Heart left ventricle (tissue), 16 donors: ENCODE measurements at regions not wholly inside any gene's neighbourhood (a gene's known extent, or its start where the extent isn't known, plus 50 kb on each side); places are given as distances from the start of the nearest gene placed in this dataset.

Experiments used
- ATAC-seq, 4 donors: fragments of 200-7000 bp; cut with Tn5 transposase; one replicate each; pipeline ENCODE4 v1.9.1; 2020 to 2022; ENCODE audit warnings: moderate library complexity in 4 of 4, mild to moderate bottlenecking in 3 of 4, moderate number of reproducible peaks in 1 of 4
- DNase-seq, 5 donors: peaks; one replicate each; pipeline ENCODE4 v3.0.0-alpha.2; 2020
- H3K27ac ChIP-seq, 12 donors: fragments of 200-600 bp; sonication (generic) in 4 of 12; one replicate each; pipeline versions ENCODE4 v1.5.0 to v1.8.0; 2016 to 2022; ENCODE audit warnings: mild to moderate bottlenecking in 2 of 12
- H3K27me3 ChIP-seq, 9 donors: fragments of 200-600 bp; sonication (generic) in 2 of 9; one replicate each; pipeline versions ENCODE4 v1.5.1 to v1.8.0; 2016 to 2022; ENCODE audit warnings: mild to moderate bottlenecking in 3 of 9
- H3K36me3 ChIP-seq, 9 donors: fragments of 200-600 bp; sonication (generic) in 2 of 9; one replicate each; pipeline versions ENCODE4 v1.5.0 to v1.8.0; 2018 to 2022; ENCODE audit warnings: mild to moderate bottlenecking in 2 of 9
- H3K4me1 ChIP-seq, 12 donors: fragments of 200-600 bp; sonication (generic) in 4 of 12; one replicate each; pipeline versions ENCODE4 v1.5.0 to v1.8.0; 2016 to 2022; ENCODE audit warnings: mild to moderate bottlenecking in 3 of 12
- H3K4me3 ChIP-seq, 12 donors: fragments of 200-600 bp; sonication (generic) in 4 of 12; one replicate each; pipeline versions ENCODE4 v1.5.0 to v1.8.0; 2017 to 2022; ENCODE audit warnings: mild to moderate bottlenecking in 9 of 12, moderate library complexity in 4 of 12
- H3K9me3 ChIP-seq, 12 donors: fragments of 200-600 bp; sonication (generic) in 4 of 12; one replicate each; pipeline versions ENCODE4 v1.5.0 to v1.8.0; 2016 to 2022; ENCODE audit warnings: mild to moderate bottlenecking in 1 of 12
- POLR2A ChIP-seq, 2 donors: fragments of 450-650 bp; IDR thresholded peaks; one replicate each; pipeline ENCODE4 v1.6.1; 2017; ENCODE audit warnings: antibody characterized with exemption in 2 of 2, mild to moderate bottlenecking in 2 of 2, moderate library complexity in 2 of 2
- WGBS, 4 donors: extraction: QIAGEN DNeasy Blood & Tissue Kit in 2 of 4; methylation state at CpG; one replicate each; pipeline versions ENCODE4 v1.1.5 to v1.1.7; 2013 to 2018; 5-methylcytosine and 5-hydroxymethylcytosine counted together
- intact Hi-C, 10 donors: fragments of 100-400 bp; cut with DNase I; formaldehyde crosslinking; loops; one replicate each; pipeline versions ENCODE4 v1.11.1 to v1.14.2; 2022
- TF ChIP-seq, protein P1 (sequence below), 12 donors: fragments of 200-600 bp; sonication (generic) in 4 of 12; IDR thresholded peaks; one replicate each; pipeline versions ENCODE4 v1.5.0 to v1.8.0; 2018 to 2022; ENCODE audit warnings: antibody characterized with exemption in 12 of 12, mild to moderate bottlenecking in 5 of 12
- donor health status: ischemic (EF 13 %, LVEDD 7.1; RV severe dilation, severe dysfunction).
- donor health status: healthy with polysubstance abuse.
- donor health status: DM: no; HTN: yes; CAD: no.
- donor health status: DM: no; HTN: no; CAD: no.
- donor health status: ischemic (EF 25% LVEDD 6.9; RV normal size, moderate dysfunction).
- donor health status: ischemic (EF 25% LVEDD 5.7; RV mildly dilated, moderate dysfunction).
- donor health status: healthy.
- donor health status: DM: yes; HTN: yes; CAD: no.
- donor health status: ischemic (EF 35%, LVEDD 5.7; RV mildly dilated, moderate dysfunction).
- donor health status: nonischemic (EF 11% LVEDD 7.7; RV severe dilation, severe dysfunction).
- donor health status: DM: yes; HTN: yes; CAD: no.
- donor health status: PGD.
- donor health status: ischemic (EF 29% LVEDD 5.4; RV normal size, mild dysfunction).
- donor health status: nonischemic (EF 23%, LVEDD 6.1; RV moderate dilation, normal function).

GRCh38 chr1:55288245-55288644 is 73.1 kb upstream of the USP24 start:
- no peak for TF ChIP-seq POLR2A (IDR thresholded peaks at IDR 0.05)
- TF ChIP-seq, protein P1, sequence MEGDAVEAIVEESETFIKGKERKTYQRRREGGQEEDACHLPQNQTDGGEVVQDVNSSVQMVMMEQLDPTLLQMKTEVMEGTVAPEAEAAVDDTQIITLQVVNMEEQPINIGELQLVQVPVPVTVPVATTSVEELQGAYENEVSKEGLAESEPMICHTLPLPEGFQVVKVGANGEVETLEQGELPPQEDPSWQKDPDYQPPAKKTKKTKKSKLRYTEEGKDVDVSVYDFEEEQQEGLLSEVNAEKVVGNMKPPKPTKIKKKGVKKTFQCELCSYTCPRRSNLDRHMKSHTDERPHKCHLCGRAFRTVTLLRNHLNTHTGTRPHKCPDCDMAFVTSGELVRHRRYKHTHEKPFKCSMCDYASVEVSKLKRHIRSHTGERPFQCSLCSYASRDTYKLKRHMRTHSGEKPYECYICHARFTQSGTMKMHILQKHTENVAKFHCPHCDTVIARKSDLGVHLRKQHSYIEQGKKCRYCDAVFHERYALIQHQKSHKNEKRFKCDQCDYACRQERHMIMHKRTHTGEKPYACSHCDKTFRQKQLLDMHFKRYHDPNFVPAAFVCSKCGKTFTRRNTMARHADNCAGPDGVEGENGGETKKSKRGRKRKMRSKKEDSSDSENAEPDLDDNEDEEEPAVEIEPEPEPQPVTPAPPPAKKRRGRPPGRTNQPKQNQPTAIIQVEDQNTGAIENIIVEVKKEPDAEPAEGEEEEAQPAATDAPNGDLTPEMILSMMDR (IDR thresholded peaks at IDR 0.05), result no peak
- intact Hi-C loops, result loop anchor here (5.0 to 10.0 kb wide), 10 partner anchors 44 to 1537 kb away; partner anchors contain the start of gene FYB2 (in 1 of the 10)
- Histone ChIP-seq H3K36me3 (no peaks in the 10 kb centered on the region), H3K27ac (no peak overlapping the region), H3K27me3 (no peaks in the 10 kb centered on the region), H3K4me1 (no peaks in the 10 kb centered on the region), H3K9me3 (no peaks in the 10 kb centered on the region), H3K4me3 (peak overlapping the region in 1 of 12 donors; percentile 28)
- ATAC-seq (peak in 2 of 4 donors; percentile 34 to 71), DNase-seq (peak in 3 of 5 donors; percentile 25 to 50 (median 33))
- WGBS, 4 donors, result 69 to 86% (median 76%) methylated on average over 11 to 13 of the region's 13 CpGs

DNA sequence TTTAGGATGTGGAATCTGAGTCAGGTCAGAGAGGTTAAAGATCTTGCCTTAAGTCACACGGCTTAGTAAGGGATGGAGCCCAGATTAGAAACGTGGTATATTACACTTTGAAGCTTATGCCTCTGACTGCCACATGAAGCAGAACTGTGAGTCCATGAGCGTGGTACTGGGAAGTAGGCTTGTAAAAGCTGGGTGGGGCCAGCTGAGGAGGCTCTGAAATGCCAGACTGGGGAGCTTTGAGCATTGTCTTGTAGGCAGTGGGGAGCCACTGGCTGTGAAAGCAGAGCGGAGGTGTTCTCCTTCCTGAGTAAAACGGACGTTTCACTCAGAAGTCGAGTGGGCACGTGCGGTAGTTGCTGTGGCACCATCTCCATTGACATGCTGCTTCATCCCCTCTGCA is 72.6 kb upstream of the USP24 start:
- TF ChIP-seq POLR2A (IDR thresholded peaks at IDR 0.05), result no peak
- TF ChIP-seq, protein P1 (IDR thresholded peaks at IDR 0.05), result no peak
- DNase-seq (no peak), ATAC-seq (no peak)
- intact Hi-C loops, result loop anchor here (2.0 to 10.0 kb wide), 12 partner anchors 45 to 1537 kb away; partner anchors contain the start of gene FYB2 (in 1 of the 10)
- Histone ChIP-seq H3K9me3 (no peaks in the 10 kb centered on the region), H3K27ac (no peak overlapping the region), H3K27me3 (no peaks in the 10 kb centered on the region), H3K36me3 (no peaks in the 10 kb centered on the region), H3K4me3 (no peak overlapping the region), H3K4me1 (no peaks in the 10 kb centered on the region)
- WGBS, 4 donors, result 86 to 93% (median 90%) methylated on average over 9 of the region's 9 CpGs

DNA sequence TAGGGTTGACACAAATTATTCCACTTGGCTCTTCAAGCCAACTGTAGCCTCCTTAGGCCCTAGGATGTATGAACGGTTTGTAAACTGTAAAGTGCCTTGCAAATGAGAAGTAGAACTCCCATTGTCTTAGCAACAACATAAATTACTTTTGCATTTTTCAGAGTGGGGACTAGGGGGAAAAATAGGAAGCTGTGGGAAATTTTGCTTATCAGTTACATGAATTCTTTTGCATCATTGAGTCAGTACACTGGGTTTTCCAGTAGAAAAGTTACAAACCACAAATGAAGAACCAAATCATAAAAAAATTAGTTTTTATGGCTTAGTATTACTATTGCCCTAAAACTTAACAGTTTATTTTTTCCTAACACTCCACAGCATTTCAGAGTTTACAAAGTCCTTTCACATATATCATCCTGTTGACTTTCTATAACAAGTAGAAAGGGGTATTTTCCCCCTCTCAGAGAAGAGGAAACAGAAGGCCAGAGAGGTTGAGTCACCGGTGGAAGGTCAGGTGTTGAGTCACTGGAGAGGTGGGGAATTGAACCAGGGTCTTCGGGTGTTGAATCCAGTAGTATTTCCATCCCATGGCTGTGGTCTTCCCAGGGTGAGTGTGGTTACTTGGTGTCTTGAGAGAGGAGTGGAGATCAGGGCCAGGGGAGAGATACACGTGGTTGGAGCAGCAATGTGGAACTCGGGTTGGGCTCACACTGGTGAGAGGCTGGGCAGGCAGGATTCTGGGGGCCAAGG is 71.9 kb upstream of the USP24 start:
- no peaks in the 10 kb centered on the region for H3K36me3 ChIP-seq
- H3K27me3 ChIP-seq, result no peaks in the 10 kb centered on the region
- no peak for TF ChIP-seq POLR2A (IDR thresholded peaks at IDR 0.05)
- TF ChIP-seq, protein P1 (IDR thresholded peaks at IDR 0.05), result no peak
- H3K27ac ChIP-seq, result no peak overlapping the region
- H3K4me3 ChIP-seq, result no peak overlapping the region
- ATAC-seq, result no peak
- H3K9me3 ChIP-seq, result no peaks in the 10 kb centered on the region
- DNase-seq, result no peak
- 81 to 86% (median 84%) methylated on average over 5 of the region's 5 CpGs for WGBS, 4 donors
- no peaks in the 10 kb centered on the region for H3K4me1 ChIP-seq
- intact Hi-C loops, result loop anchor here (2.0 to 10.0 kb wide), 12 partner anchors 45 to 1538 kb away; partner anchors contain the start of gene FYB2 (in 1 of the 10)

- ATAC-seq, result no peak
- DNase-seq, result no peak
- Histone ChIP-seq H3K27me3 (no peaks in the 10 kb centered on the region), H3K4me3 (no peak overlapping the region), H3K9me3 (no peaks in the 10 kb centered on the region), H3K4me1 (no peaks in the 10 kb centered on the region), H3K36me3 (no peaks in the 10 kb centered on the region), H3K27ac (no peak overlapping the region)
- intact Hi-C loops, result loop anchor here (1.0 to 10.0 kb wide), 16 partner anchors 46 to 1539 kb away; partner anchors contain the start of gene FYB2 (in 1 of the 10)
- 94 to 100% (median 98%) methylated on average over 2 of the region's 2 CpGs for WGBS, 4 donors
- no peak for TF ChIP-seq POLR2A (IDR thresholded peaks at IDR 0.05)
- TF ChIP-seq, protein P1 (IDR thresholded peaks at IDR 0.05), result no peak
Measured at GRCh38 chr1:55285834-55286233, 70.7 kb upstream of the USP24 start.
